ENCODE measurements at regions not wholly inside any gene's neighbourhood (a gene's known extent, or its start where the extent isn't known, plus 50 kb on each side); places are given as distances from the start of the nearest gene placed in this dataset.

DNA sequence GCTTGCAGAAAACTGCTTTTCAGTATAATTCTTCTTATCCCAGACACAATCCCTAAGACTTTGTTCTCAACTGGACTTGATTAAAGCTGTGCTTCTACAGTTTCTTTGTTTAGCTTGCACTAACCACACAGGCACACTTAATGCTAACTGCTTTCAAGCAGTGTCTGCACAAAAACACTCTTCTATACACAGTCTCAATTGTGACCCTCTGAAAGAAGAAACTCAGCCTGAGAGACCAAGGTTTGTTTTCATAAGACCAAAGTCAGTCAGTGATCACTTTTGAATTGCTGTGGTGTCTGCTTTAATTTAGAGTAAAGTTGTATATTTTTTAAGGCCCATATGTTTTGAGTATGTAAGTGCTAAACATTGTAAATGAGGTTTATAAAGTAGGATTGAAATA, 431.2 kb downstream of the KCTD12 start:
- Mint-ChIP-seq H3K27me3 (no peaks in the 10 kb centered on the region), H3K9me3 (peaks cover 14% of the 10 kb centered on the region), H3K4me3 (no peak overlapping the region), H3K36me3 (ENCODE audit: low read depth) (no peaks in the 10 kb centered on the region), H3K27ac (no peak overlapping the region), H3K4me1 (ENCODE audit: low read depth) (no peaks in the 10 kb centered on the region)
- no peak for DNase-seq
- POLR2A ChIA-PET = no interaction called here
- no peak for ATAC-seq
- intact Hi-C loops (cut with micrococcal nuclease) = no loop called here
- TF ChIP-seq, protein P1, sequence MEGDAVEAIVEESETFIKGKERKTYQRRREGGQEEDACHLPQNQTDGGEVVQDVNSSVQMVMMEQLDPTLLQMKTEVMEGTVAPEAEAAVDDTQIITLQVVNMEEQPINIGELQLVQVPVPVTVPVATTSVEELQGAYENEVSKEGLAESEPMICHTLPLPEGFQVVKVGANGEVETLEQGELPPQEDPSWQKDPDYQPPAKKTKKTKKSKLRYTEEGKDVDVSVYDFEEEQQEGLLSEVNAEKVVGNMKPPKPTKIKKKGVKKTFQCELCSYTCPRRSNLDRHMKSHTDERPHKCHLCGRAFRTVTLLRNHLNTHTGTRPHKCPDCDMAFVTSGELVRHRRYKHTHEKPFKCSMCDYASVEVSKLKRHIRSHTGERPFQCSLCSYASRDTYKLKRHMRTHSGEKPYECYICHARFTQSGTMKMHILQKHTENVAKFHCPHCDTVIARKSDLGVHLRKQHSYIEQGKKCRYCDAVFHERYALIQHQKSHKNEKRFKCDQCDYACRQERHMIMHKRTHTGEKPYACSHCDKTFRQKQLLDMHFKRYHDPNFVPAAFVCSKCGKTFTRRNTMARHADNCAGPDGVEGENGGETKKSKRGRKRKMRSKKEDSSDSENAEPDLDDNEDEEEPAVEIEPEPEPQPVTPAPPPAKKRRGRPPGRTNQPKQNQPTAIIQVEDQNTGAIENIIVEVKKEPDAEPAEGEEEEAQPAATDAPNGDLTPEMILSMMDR (IDR thresholded peaks at IDR 0.05) = no peak
- CTCF ChIA-PET = no interaction called here

DNA sequence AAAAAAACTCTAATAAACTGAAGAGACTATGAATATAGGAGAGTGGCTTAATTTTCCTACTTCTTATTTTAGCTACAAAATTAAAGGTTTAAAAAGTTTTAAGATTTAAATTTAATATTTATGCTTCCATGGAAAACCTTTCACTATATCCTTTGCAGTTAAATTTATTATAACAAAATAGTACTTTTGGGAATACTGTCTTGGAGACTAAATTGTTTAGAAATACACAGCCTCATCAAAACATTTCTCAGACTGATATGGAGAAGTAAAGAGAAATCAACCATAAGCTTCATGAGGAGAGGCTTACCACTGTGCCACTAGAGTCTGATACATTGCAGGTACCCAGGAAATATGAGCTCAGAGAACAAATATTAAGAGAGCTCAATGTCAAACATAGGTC, 436.5 kb downstream of the KCTD12 start:
- intact Hi-C loops (cut with micrococcal nuclease) = no loop called here
- Mint-ChIP-seq H3K9me3 (peaks cover 14% of the 10 kb centered on the region), H3K4me1 (ENCODE audit: low read depth) (no peaks in the 10 kb centered on the region), H3K4me3 (no peak overlapping the region), H3K36me3 (ENCODE audit: low read depth) (no peaks in the 10 kb centered on the region), H3K27me3 (peaks cover 8% of the 10 kb centered on the region), H3K27ac (no peak overlapping the region)
- ATAC-seq = no peak
- ChIA-PET CTCF (interaction anchor here (1.0 kb wide), 1 partner anchor 580 kb away, joined by 3 read pairs; no protein-coding TSS in a partner anchor), POLR2A (no interaction called here)
- TF ChIP-seq, protein P1 (IDR thresholded peaks at IDR 0.05) = no peak
- no peak for DNase-seq

DNA sequence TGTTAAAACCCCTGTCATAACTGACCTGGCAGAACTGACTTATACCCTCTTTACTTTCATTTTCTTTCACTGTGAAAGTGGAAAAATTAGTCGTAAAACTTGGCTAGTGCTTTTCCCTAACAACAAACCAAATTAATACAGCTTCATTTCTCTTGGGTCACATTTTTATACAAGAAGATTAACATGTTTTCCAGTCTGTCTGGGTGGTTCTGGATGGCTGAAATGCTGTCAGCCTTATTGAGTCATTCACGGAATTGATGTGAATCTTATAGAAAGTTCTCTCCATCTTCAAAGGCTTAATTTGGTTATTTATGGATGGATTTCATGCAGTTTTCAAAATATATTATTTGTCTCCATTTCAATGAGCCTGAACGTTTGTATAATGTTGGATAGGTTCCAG, 440.0 kb downstream of the KCTD12 start:
- no peak for ATAC-seq

DNA sequence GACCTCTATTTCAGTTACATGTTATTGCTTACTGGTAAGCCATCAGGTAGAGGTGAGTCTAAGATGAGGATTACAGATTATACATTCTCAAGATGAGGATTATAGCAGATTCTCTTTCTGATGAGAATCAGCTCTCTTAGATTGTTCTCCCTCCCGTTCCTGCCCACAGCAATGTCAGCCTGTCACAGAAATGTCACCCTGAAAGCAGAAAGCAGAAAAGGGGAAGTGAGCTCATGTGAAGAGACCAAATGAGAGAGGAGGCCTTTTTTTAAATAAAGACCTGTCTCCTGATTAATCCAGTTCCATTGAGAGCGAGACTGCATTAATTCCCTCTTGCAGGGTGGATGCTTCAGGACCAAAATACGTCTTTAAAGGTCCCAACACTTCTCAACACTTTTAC, 445.6 kb downstream of the KCTD12 start:
- TF ChIP-seq, protein P1 (IDR thresholded peaks at IDR 0.05) = no peak
- H3K9me3 Mint-ChIP-seq = no peaks in the 10 kb centered on the region
- H3K4me3 Mint-ChIP-seq = no peak overlapping the region
- no peak overlapping the region for H3K27ac Mint-ChIP-seq
- no peak for ATAC-seq
- DNase-seq = no peak
- H3K36me3 Mint-ChIP-seq (ENCODE audit: low read depth) = no peaks in the 10 kb centered on the region
- peaks cover 4% of the 10 kb centered on the region for H3K27me3 Mint-ChIP-seq
- CTCF ChIA-PET = interaction anchor here (0.7 kb wide), 1 partner anchor 10 kb away, joined by 3 read pairs; no protein-coding TSS in a partner anchor
- POLR2A ChIA-PET = no interaction called here
- intact Hi-C loops (cut with micrococcal nuclease) = no loop called here
- H3K4me1 Mint-ChIP-seq (ENCODE audit: low read depth) = no peaks in the 10 kb centered on the region

More for the DNA sequence above, 440.0 kb downstream of the KCTD12 start:
- H3K9me3 Mint-ChIP-seq = peaks cover 5% of the 10 kb centered on the region
- no peak overlapping the region for H3K27ac Mint-ChIP-seq
- no peaks in the 10 kb centered on the region for H3K4me1 Mint-ChIP-seq (ENCODE audit: low read depth)
- intact Hi-C loops (cut with micrococcal nuclease) = no loop called here
- TF ChIP-seq, protein P1 (IDR thresholded peaks at IDR 0.05) = no peak
- no peaks in the 10 kb centered on the region for H3K36me3 Mint-ChIP-seq (ENCODE audit: low read depth)
- CTCF ChIA-PET = no interaction called here
- no peak overlapping the region for H3K4me3 Mint-ChIP-seq
- POLR2A ChIA-PET = no interaction called here
- no peak for DNase-seq
- peaks cover 8% of the 10 kb centered on the region for H3K27me3 Mint-ChIP-seq

DNA sequence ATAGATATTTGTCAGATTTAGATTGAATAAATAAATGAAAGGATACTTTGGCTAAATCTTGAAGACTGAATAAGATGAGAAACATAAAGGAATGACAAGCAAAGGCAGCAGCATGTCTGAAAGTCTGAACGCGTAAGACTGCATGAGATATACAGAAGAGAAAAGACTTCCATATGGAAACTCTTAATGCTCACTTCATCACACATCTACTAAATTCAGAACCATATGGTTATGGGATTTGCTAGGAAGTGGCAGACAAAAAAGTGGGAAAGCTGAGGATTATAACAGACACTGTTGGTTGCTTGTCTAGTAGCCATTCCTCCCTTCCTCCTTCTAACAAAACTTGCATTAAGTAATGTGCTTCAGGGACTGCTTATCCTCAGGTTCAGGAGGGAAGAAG, 446.7 kb downstream of the KCTD12 start:
- H3K4me3 Mint-ChIP-seq = no peak overlapping the region
- H3K36me3 Mint-ChIP-seq (ENCODE audit: low read depth) = no peaks in the 10 kb centered on the region
- ChIA-PET CTCF (interaction anchor here (0.7 kb wide), 1 partner anchor 11 kb away, joined by 3 read pairs; no protein-coding TSS in a partner anchor), POLR2A (no interaction called here)
- DNase-seq (no peak), ATAC-seq (no peak)
- TF ChIP-seq, protein P1 (IDR thresholded peaks at IDR 0.05) = no peak
- H3K4me1 Mint-ChIP-seq (ENCODE audit: low read depth) = no peaks in the 10 kb centered on the region
- intact Hi-C loops (cut with micrococcal nuclease) = no loop called here
- H3K9me3 Mint-ChIP-seq = no peaks in the 10 kb centered on the region
- H3K27ac Mint-ChIP-seq = no peak overlapping the region
- peaks cover 4% of the 10 kb centered on the region for H3K27me3 Mint-ChIP-seq
